HUES64 (cell line): ENCODE measurements at regions not wholly inside any gene's neighbourhood (a gene's known extent, or its start where the extent isn't known, plus 50 kb on each side); places are given as distances from the start of the nearest gene placed in this dataset.

Source experiments
- H3K27ac ChIP-seq: 2 replicates; pipeline ENCODE4 v1.7.0; 2013; ENCODE audit warnings: low read depth, low read length, inconsistent platforms
- H3K27me3 ChIP-seq: 2 replicates; pipeline ENCODE4 v1.6.1; 2013; ENCODE audit warnings: mild to moderate bottlenecking, low read length; ENCODE audit not compliant: insufficient read depth
- H3K36me3 ChIP-seq: 2 replicates; pipeline ENCODE4 v1.6.1; 2013; ENCODE audit warnings: mild to moderate bottlenecking, low read length; ENCODE audit not compliant: insufficient read depth
- H3K4me1 ChIP-seq: 2 replicates; pipeline ENCODE4 v1.6.1; 2013; ENCODE audit warnings: mild to moderate bottlenecking, low read length, moderate library complexity; ENCODE audit not compliant: insufficient read depth
- H3K4me3 ChIP-seq: 2 replicates; pipeline ENCODE4 v1.5.1; 2013; ENCODE audit warnings: mild to moderate bottlenecking, low read length, moderate library complexity
- H3K9ac ChIP-seq: 2 replicates; pipeline ENCODE4 v1.6.1; 2013; ENCODE audit warnings: mild to moderate bottlenecking, low read depth, low read length
- H3K9me3 ChIP-seq: 2 replicates; pipeline ENCODE4 v1.6.1; 2013; ENCODE audit warnings: low read depth, low read length; ENCODE audit not compliant: insufficient read depth
- WGBS: fragments of 150-250, 120-280 bp; methylation state at CpG from one replicate; pipeline ENCODE4 v1.1.7; 2013; ENCODE audit warnings: missing lambda C conversion rate; 5-methylcytosine and 5-hydroxymethylcytosine counted together

GRCh38 chr5:85288914-85289313 is 904.2 kb upstream of the EDIL3 start:
- Histone ChIP-seq H3K9ac (no peak overlapping the region), H3K27me3 (no peaks in the 10 kb centered on the region), H3K4me3 (no peak overlapping the region), H3K9me3 (no peaks in the 10 kb centered on the region), H3K36me3 (no peaks in the 10 kb centered on the region), H3K27ac (no peak overlapping the region), H3K4me1 (no peaks in the 10 kb centered on the region)
- WGBS, result 93% methylated on average over 2 of the region's 3 CpGs

DNA sequence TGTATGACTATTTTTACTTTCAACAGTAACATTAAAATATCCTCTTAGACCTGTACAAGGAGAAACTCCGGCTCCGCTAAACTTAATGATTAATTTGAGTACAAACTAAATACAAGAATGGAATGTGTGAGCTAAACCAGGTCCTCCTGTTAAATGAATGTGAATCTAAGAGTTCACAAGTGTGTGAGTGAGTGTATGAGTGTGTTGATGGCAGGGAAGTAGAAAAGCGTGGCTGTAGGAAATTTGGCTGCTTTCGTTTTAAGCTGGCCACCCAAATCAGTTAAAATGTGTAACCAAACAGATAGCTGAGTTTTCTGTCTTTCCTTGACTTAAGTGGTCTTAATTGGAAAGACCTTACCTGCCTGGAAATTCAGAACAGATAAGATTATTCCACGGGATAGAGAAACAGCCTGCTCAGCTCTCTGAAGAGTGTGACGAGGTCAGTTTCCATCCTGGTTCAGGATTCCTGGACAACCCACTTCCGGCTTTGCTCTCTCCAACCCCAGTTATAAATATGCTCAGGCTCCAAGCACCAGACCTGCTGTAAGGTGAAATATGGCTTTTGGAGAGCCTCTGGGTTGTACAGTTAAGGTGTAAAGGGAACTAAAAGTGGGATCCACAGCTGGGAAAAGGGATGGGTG is 908.6 kb upstream of the EDIL3 start:
- no peak overlapping the region; the same call in 1 of the 2 replicates for H3K9ac ChIP-seq

DNA sequence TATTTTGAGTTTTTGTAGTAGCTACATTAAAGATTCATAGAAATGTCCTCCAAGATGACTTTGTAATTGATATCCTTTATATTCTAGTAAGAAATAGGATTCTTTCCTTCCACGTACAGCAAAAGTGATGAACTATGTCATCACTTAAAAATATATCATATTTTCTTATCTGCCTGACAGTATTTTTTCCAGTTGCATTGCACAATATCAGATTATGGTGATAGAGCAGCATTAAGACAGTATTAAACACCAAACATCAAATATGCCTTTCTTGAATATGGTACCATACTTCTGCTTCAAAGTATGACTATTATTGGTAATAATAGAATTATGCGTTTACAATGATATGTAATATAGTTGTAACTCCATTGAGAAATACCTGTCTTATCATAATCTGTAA is 919.8 kb upstream of the EDIL3 start:
- Histone ChIP-seq H3K27ac (no peak overlapping the region), H3K4me1 (no peaks in the 10 kb centered on the region), H3K9ac (no peak overlapping the region), H3K4me3 (no peak overlapping the region), H3K27me3 (no peaks in the 10 kb centered on the region), H3K9me3 (no peaks in the 10 kb centered on the region), H3K36me3 (no peaks in the 10 kb centered on the region)
- WGBS, result 100% methylated on average over 1 of the region's 2 CpGs

More for the DNA sequence above, 908.6 kb upstream of the EDIL3 start:
- no peak overlapping the region for H3K4me3 ChIP-seq
- no peaks in the 10 kb centered on the region for H3K36me3 ChIP-seq
- WGBS, result 95% methylated on average over 7 of the region's 7 CpGs
- no peaks in the 10 kb centered on the region for H3K9me3 ChIP-seq
- H3K27ac ChIP-seq, result no peak overlapping the region
- no peaks in the 10 kb centered on the region for H3K27me3 ChIP-seq
- no peaks in the 10 kb centered on the region for H3K4me1 ChIP-seq

DNA sequence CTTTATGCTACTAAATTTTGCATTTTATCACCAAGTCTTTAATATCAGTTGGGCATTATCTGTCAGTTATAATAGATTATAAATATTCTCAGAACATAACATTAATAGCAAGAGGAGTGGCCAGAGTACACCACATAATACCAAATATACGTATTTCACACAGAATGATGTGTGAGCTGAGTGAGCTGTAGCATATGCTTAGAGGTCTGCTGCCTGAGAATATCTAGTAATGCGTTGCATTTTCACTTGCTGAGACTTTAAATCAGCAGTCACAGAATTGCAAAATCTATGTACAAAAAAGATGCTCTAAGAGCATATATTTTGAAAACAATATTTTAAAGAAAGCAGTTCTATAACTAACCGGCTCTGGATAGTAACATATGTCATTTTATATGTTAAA is 921.1 kb upstream of the EDIL3 start:
- no peaks in the 10 kb centered on the region for H3K9me3 ChIP-seq
- H3K27me3 ChIP-seq, result no peaks in the 10 kb centered on the region
- 100% methylated on average over 2 of the region's 3 CpGs for WGBS
- H3K4me1 ChIP-seq, result no peaks in the 10 kb centered on the region
- H3K4me3 ChIP-seq, result no peak overlapping the region
- no peak overlapping the region for H3K9ac ChIP-seq
- H3K36me3 ChIP-seq, result no peaks in the 10 kb centered on the region
- H3K27ac ChIP-seq, result no peak overlapping the region

GRCh38 chr5:85311536-85311935 is 926.9 kb upstream of the EDIL3 start:
- Histone ChIP-seq H3K4me3 (no peak overlapping the region), H3K27ac (no peak overlapping the region), H3K9me3 (no peaks in the 10 kb centered on the region), H3K9ac (no peak overlapping the region), H3K4me1 (no peaks in the 10 kb centered on the region), H3K27me3 (no peaks in the 10 kb centered on the region), H3K36me3 (no peaks in the 10 kb centered on the region)
- WGBS, result 91% methylated on average over 7 of the region's 7 CpGs

GRCh38 chr5:85320495-85320894 is 935.8 kb upstream of the EDIL3 start:
- Histone ChIP-seq H3K9me3 (no peaks in the 10 kb centered on the region), H3K4me3 (no peak overlapping the region), H3K4me1 (no peaks in the 10 kb centered on the region), H3K36me3 (no peaks in the 10 kb centered on the region), H3K9ac (no peak overlapping the region), H3K27me3 (no peaks in the 10 kb centered on the region), H3K27ac (no peak overlapping the region)
- WGBS, result 95% methylated on average over 6 of the region's 6 CpGs

- 96% methylated on average over 1 of the region's 1 CpG for WGBS
- no peaks in the 10 kb centered on the region for H3K4me1 ChIP-seq
- H3K9ac ChIP-seq, result no peak overlapping the region
- H3K4me3 ChIP-seq, result no peak overlapping the region
- H3K36me3 ChIP-seq, result no peaks in the 10 kb centered on the region
- no peak overlapping the region for H3K27ac ChIP-seq
- H3K9me3 ChIP-seq, result no peaks in the 10 kb centered on the region
- no peaks in the 10 kb centered on the region for H3K27me3 ChIP-seq
Observed at GRCh38 chr5:85333276-85333675, 948.6 kb upstream of the EDIL3 start.

DNA sequence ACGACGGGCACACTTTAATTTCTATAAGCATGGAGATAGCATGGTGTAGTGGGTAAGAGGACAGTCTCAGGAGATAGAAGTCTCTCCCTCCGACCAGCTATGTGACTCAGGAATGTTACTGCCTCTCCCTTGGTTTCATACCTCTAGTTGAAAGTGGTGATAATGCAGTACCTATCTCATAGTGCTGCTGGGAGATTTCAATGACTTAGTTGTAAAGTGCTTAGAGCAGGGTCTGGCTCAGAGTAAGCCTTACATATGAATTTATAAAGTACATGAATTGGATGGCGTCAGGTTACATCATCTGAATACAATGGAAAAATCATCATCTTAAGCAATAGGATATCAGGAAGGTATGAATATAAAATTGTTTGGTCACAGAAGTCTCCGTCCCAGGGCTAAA is 952.8 kb upstream of the EDIL3 start:
- no peaks in the 10 kb centered on the region for H3K27me3 ChIP-seq
- H3K36me3 ChIP-seq, result no peaks in the 10 kb centered on the region
- no peaks in the 10 kb centered on the region for H3K9me3 ChIP-seq
- 86% methylated on average over 5 of the region's 5 CpGs for WGBS
- no peak overlapping the region for H3K4me3 ChIP-seq
- no peak overlapping the region for H3K27ac ChIP-seq
- no peaks in the 10 kb centered on the region for H3K4me1 ChIP-seq
- no peak overlapping the region for H3K9ac ChIP-seq

DNA sequence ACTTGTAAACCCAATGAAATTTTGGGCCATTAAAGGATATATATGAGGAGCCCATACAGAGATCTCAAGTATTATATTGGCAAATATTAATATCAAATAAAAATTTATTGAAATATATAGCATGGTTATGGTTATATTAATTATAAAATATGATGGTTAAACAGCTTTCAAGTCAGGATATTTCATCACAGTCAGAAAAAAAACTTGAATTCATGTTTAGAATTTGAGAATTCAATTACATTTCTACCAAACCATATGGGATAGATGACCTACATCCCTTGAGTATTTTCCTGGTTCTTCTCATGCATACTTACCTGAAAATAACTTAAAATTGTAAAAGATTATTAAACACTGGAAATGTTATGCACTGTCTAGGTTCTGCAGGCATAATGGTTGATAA is 956.1 kb upstream of the EDIL3 start:
- no peaks in the 10 kb centered on the region for H3K36me3 ChIP-seq
- no peak overlapping the region for H3K9ac ChIP-seq
- H3K4me1 ChIP-seq, result no peaks in the 10 kb centered on the region
- H3K27me3 ChIP-seq, result no peaks in the 10 kb centered on the region
- H3K9me3 ChIP-seq, result no peaks in the 10 kb centered on the region
- no peak overlapping the region for H3K27ac ChIP-seq
- H3K4me3 ChIP-seq, result no peak overlapping the region

DNA sequence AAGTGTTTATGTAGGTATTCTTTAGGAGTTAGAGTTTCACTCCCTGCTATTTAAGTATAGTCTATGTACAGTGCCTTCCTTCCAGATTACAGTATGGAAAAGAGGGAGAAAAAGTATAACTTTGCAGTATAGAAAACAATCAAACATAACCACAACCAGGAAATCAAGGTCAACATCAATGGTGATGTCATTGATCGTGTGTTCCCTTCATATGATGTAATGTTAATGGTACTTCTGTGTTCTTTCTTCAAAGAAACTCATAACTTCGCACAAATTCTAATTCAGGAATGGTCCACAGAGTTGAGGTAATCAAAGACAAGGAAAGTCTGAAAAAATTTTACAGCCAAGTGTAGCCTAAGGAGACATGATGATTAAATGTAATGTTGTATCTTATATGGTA is 961.1 kb upstream of the EDIL3 start:
- H3K9ac ChIP-seq, result no peak overlapping the region
- H3K27ac ChIP-seq, result no peak overlapping the region
- no peaks in the 10 kb centered on the region for H3K9me3 ChIP-seq
- H3K4me1 ChIP-seq, result no peaks in the 10 kb centered on the region
- no peak overlapping the region for H3K4me3 ChIP-seq
- H3K36me3 ChIP-seq, result no peaks in the 10 kb centered on the region
- 100% methylated on average over 1 of the region's 2 CpGs for WGBS
- H3K27me3 ChIP-seq, result no peaks in the 10 kb centered on the region

- WGBS, result no CpG with 5 or more reads among the region's 1 CpG
- H3K27ac ChIP-seq, result no peak overlapping the region
Observed at GRCh38 chr5:85357309-85357708, 972.6 kb upstream of the EDIL3 start.

DNA sequence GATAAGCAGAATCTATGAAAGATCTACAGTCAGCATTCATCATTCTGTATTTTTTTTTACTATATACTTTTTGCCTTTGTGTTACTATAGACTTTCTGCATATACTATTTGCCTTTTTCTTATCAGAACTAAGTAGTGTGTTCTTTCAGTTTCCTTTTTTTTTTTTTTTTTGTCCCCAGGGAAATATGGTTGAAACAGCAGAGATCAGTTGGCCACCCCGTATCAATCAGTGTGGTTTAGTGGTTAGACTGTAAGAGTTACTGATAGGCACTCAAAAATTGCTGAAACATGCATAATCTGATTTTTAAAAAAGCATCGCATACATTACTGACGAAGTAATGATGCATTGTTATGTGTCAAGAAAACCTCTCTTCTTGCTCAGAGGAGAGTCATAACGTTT is 990.8 kb upstream of the EDIL3 start:
- Histone ChIP-seq H3K4me1 (no peaks in the 10 kb centered on the region), H3K27ac (no peak overlapping the region), H3K4me3 (no peak overlapping the region), H3K36me3 (no peaks in the 10 kb centered on the region), H3K9ac (no peak overlapping the region), H3K9me3 (no peaks in the 10 kb centered on the region), H3K27me3 (no peaks in the 10 kb centered on the region)
- WGBS, result 86% methylated on average over 4 of the region's 4 CpGs

More at GRCh38 chr5:85357309-85357708, 972.6 kb upstream of the EDIL3 start:
- Histone ChIP-seq H3K36me3 (no peaks in the 10 kb centered on the region), H3K4me3 (no peak overlapping the region), H3K27me3 (no peaks in the 10 kb centered on the region), H3K4me1 (no peaks in the 10 kb centered on the region), H3K9ac (no peak overlapping the region), H3K9me3 (no peaks in the 10 kb centered on the region)
